ENCODE measurements at regions not wholly inside any gene's neighbourhood (a gene's known extent, or its start where the extent isn't known, plus 50 kb on each side); places are given as distances from the start of the nearest gene placed in this dataset.

- Histone ChIP-seq H3K79me1 (ENCODE audit: insufficient read depth, low read depth, low read length, poor library complexity, severe bottlenecking) (no peaks in the 10 kb centered on the region), H3T11ph (ENCODE audit: low read length) (no peak overlapping the region), H3K4ac (ENCODE audit: low read depth, low read length) (no peak overlapping the region), H2BK15ac (ENCODE audit: low read depth, low read length) (no peak overlapping the region), H3K23me2 (ENCODE audit: insufficient read length, low read depth, low read length, poor library complexity, severe bottlenecking) (no peaks in the 10 kb centered on the region), H3K79me2 (ENCODE audit: insufficient read depth, low read length) (no peaks in the 10 kb centered on the region), H2AFZ (ENCODE audit: low read length) (no peak overlapping the region), H4K91ac (ENCODE audit: insufficient read length, low read depth, low read length) (no peak overlapping the region), H4K8ac (replicated peaks; ENCODE audit: insufficient read length, low read depth, low read length) (no peak overlapping the region), H3K18ac (ENCODE audit: insufficient read length, low read depth, low read length) (no peak overlapping the region), H3K4me1 (ENCODE audit: insufficient read depth, low read length) (no peaks in the 10 kb centered on the region), H3K56ac (ENCODE audit: insufficient read length, low read depth, low read length) (no peak overlapping the region), H3K4me2 (ENCODE audit: insufficient read depth, insufficient read length, low read length) (no peak overlapping the region), H3K27me3 (ENCODE audit: insufficient read depth, low read length) (no peaks in the 10 kb centered on the region), H2BK12ac (ENCODE audit: insufficient read length, low read depth, low read length) (no peak overlapping the region), H3K9me3 (ENCODE audit: control insufficient read depth, low read depth, low read length) (peaks cover 31% of the 10 kb centered on the region), H4K5ac (ENCODE audit: insufficient read length, low read depth, low read length) (no peak overlapping the region), H3K14ac (ENCODE audit: insufficient read depth, low read length) (no peak overlapping the region), H3K23ac (ENCODE audit: insufficient read length, low read depth, low read length) (no peak overlapping the region), H2BK20ac (ENCODE audit: low read depth, low read length, poor library complexity, severe bottlenecking) (no peak overlapping the region), H2BK5ac (ENCODE audit: insufficient read length, low read length) (no peak overlapping the region), H4K20me1 (ENCODE audit: control insufficient read depth, insufficient read depth, insufficient read length) (no peaks in the 10 kb centered on the region), H3K27ac (ENCODE audit: insufficient read length, low read depth, low read length) (no peak overlapping the region), H3K9ac (ENCODE audit: extremely low read depth, insufficient read length, low read length) (no peak overlapping the region), H2AK5ac (ENCODE audit: insufficient read length, low read length) (no peak overlapping the region), H2BK120ac (ENCODE audit: low read depth, low read length, poor library complexity, severe bottlenecking) (no peak overlapping the region)
- Mint-ChIP-seq H3K9me3 (peaks cover 48 to 52% of the 10 kb centered on the region in 2 experiments), H3K27ac (no peak overlapping the region), H3K4me3 (no peak overlapping the region), H3K27me3 (ENCODE audit: low read depth) (no peaks in the 10 kb centered on the region; the same call in 1 of the 2 replicates), H3K36me3 (ENCODE audit: insufficient read depth in 1 of 3, low read depth in 3 of 3) (peaks cover 0 to 2% (median 0%) of the 10 kb centered on the region in 3 experiments; a peak in 2 of 7 replicates), H3K4me1 (no peaks in the 10 kb centered on the region)
- no peak for TF ChIP-seq CTCF (conservative IDR thresholded peaks at IDR 0.05)
- DNase-seq = no peak
- no CpG with 5 or more reads among the region's 1 CpG for WGBS (ENCODE audit: extremely low coverage, insufficient read length, low lambda C conversion rate)
Measured at GRCh38 chrX:143800150-143800549, 79.6 kb upstream of the SPANXN2 start.

Measured in H9 (cell line).